ENCODE measurements at regions not wholly inside any gene's neighbourhood (a gene's known extent, or its start where the extent isn't known, plus 50 kb on each side); places are given as distances from the start of the nearest gene placed in this dataset.
"Not testable (repeated sequence)": the region's sequence is repeated elsewhere in the genome, so short reads cannot be mapped to it uniquely, and the experiment has no call there.

DNA sequence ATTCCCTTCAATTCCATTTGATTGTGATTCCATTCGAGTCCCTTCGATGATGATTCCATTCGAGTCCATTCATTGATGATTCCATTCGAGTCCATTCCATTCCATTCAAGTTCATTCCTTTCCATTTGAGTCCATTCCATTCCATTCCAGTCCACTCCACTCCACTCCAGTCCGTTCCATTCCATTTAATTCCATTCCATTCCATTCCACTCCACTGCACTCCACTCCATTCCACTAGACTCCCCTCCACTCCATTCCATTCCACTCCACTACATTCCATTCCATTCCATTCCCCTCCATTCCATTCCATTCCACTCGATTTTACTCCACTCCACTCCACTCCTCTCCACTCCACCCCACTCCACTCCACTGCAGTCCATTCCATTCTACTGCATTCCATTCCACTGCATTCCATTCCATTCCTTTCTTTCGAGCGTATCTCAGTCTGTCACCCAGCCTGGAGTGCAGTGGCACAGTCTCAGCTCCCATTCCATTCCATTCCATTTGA lies 115.7 kb downstream of the ZNF92 start (continued):
- TF ChIP-seq, protein P1, sequence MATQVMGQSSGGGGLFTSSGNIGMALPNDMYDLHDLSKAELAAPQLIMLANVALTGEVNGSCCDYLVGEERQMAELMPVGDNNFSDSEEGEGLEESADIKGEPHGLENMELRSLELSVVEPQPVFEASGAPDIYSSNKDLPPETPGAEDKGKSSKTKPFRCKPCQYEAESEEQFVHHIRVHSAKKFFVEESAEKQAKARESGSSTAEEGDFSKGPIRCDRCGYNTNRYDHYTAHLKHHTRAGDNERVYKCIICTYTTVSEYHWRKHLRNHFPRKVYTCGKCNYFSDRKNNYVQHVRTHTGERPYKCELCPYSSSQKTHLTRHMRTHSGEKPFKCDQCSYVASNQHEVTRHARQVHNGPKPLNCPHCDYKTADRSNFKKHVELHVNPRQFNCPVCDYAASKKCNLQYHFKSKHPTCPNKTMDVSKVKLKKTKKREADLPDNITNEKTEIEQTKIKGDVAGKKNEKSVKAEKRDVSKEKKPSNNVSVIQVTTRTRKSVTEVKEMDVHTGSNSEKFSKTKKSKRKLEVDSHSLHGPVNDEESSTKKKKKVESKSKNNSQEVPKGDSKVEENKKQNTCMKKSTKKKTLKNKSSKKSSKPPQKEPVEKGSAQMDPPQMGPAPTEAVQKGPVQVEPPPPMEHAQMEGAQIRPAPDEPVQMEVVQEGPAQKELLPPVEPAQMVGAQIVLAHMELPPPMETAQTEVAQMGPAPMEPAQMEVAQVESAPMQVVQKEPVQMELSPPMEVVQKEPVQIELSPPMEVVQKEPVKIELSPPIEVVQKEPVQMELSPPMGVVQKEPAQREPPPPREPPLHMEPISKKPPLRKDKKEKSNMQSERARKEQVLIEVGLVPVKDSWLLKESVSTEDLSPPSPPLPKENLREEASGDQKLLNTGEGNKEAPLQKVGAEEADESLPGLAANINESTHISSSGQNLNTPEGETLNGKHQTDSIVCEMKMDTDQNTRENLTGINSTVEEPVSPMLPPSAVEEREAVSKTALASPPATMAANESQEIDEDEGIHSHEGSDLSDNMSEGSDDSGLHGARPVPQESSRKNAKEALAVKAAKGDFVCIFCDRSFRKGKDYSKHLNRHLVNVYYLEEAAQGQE (IDR thresholded peaks at IDR 0.05; ENCODE audit: low read depth) = no peak
- TF ChIP-seq CEBPB (IDR thresholded peaks at IDR 0.05; ENCODE audit: low read depth) (no peak), CBX3 (IDR thresholded peaks at IDR 0.05; ENCODE audit: low read depth) (no peak)

DNA sequence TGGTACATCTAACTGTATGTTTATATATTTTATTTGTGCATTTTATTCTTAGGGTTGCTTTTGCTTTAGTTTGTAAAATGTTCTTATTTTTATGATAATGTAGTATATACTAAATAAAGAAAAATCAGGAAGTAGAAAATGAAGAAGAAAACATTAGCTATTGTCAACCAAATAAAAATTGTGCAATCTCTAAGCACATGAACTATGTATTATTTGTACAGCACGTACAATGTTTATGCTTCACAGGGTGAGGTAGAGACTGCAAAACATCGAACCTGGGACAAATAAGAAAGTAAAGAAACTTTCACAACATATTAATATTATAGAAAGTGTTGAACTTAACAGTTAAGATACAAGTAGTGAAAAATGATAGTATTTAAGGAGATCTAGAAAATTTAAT lies 123.0 kb downstream of the ZNF92 start:
- H3K4me2 ChIP-seq (ENCODE audit: low read length); H3K4me3 ChIP-seq (replicated peaks in 1 of 2; ENCODE audit: low read depth in 1 of 2, low read length in 2 of 2); intact Hi-C loops (cut with micrococcal nuclease); DNase-seq (ENCODE audit: low read depth, low spot score); H4K20me1 ChIP-seq (ENCODE audit: insufficient read depth); POLR2A ChIA-PET; H3K9ac ChIP-seq (ENCODE audit: low read length); H3K27ac ChIP-seq (ENCODE audit: low read depth, low read length); H3K9me2 ChIP-seq (ENCODE audit: insufficient read depth); H3K9me3 ChIP-seq (ENCODE audit: control insufficient read depth in 1 of 2, insufficient read depth in 1 of 2, low read depth in 1 of 2, low read length in 2 of 2); BruUV-seq (replicated peaks); ATAC-seq; H3K27me3 ChIP-seq (ENCODE audit: insufficient read depth, low read length); H3K79me2 ChIP-seq (ENCODE audit: insufficient read depth, low read length); RAD21 ChIA-PET (ENCODE audit: low non-redundant PET in 1 of 2, low total read pairs in 2 of 2, uncharacterized antibody in 2 of 2, unreplicated experiment in 2 of 2); H3K4me1 ChIP-seq (ENCODE audit: control insufficient read depth in 1 of 2, insufficient read depth in 2 of 2, low read length in 2 of 2); H2AFZ ChIP-seq (ENCODE audit: low read depth, low read length, poor library complexity, severe bottlenecking); CTCF ChIA-PET; H3K36me3 ChIP-seq (ENCODE audit: control insufficient read depth in 1 of 2, insufficient read depth in 2 of 2, low read length in 2 of 2): not testable (repeated sequence)

Measured in HCT116 (cell line).